Medulla oblongata (tissue), 1 donor: ENCODE measurements at regions not wholly inside any gene's neighbourhood (a gene's known extent, or its start where the extent isn't known, plus 50 kb on each side); places are given as distances from the start of the nearest gene placed in this dataset.

Experiments
- DNase-seq: peaks from one replicate; pipeline ENCODE4 v3.0.0-alpha.2; 2015; ENCODE audit errors: extremely low spot score

GRCh38 chr11:115873813-115874212 is 369.6 kb upstream of the CADM1 start:
- DNase-seq = no peak

GRCh38 chr11:115872416-115872815 is 368.2 kb upstream of the CADM1 start:
- peak; percentile 41 for DNase-seq

GRCh38 chr11:115871161-115871760 is 367.0 kb upstream of the CADM1 start:
- DNase-seq = no peak

GRCh38 chr11:115869780-115870431 is 365.7 kb upstream of the CADM1 start:
- DNase-seq = no peak

GRCh38 chr11:115869131-115869530 is 364.9 kb upstream of the CADM1 start:
- no peak for DNase-seq

- DNase-seq = no peak
These were observed 356.0 kb upstream of the CADM1 start for GRCh38 chr11:115860246-115860645.

GRCh38 chr11:115848611-115849010 is 344.4 kb upstream of the CADM1 start:
- no peak for DNase-seq

GRCh38 chr11:115848080-115848479 is 343.9 kb upstream of the CADM1 start:
- DNase-seq = no peak

- DNase-seq = peak; percentile 15
These were observed 341.7 kb upstream of the CADM1 start for GRCh38 chr11:115845872-115846271.

GRCh38 chr11:115843685-115844084 is 339.5 kb upstream of the CADM1 start:
- DNase-seq = no peak

GRCh38 chr11:115843111-115843510 is 338.9 kb upstream of the CADM1 start:
- DNase-seq = no peak

GRCh38 chr11:115820026-115820425 is 315.8 kb upstream of the CADM1 start:
- no peak for DNase-seq

- DNase-seq = no peak
These were observed 314.8 kb upstream of the CADM1 start for GRCh38 chr11:115819014-115819413.

- DNase-seq = no peak
These were observed 313.7 kb upstream of the CADM1 start for GRCh38 chr11:115817844-115818468.

GRCh38 chr11:115808351-115808940 is 304.2 kb upstream of the CADM1 start:
- no peak for DNase-seq

- no peak for DNase-seq
These were observed 301.8 kb upstream of the CADM1 start for GRCh38 chr11:115806056-115806455.

- no peak for DNase-seq
These were observed 299.0 kb upstream of the CADM1 start for GRCh38 chr11:115803073-115803740.

GRCh38 chr11:115802641-115803040 is 298.4 kb upstream of the CADM1 start:
- DNase-seq = no peak

GRCh38 chr11:115792903-115793302 is 288.7 kb upstream of the CADM1 start:
- DNase-seq = no peak

- no peak for DNase-seq
These were observed 283.1 kb upstream of the CADM1 start for GRCh38 chr11:115787302-115787701.

- no peak for DNase-seq
These were observed 280.7 kb upstream of the CADM1 start for GRCh38 chr11:115784796-115785521.
